HUDEP-2 (cell line): ENCODE measurements at regions not wholly inside any gene's neighbourhood (a gene's known extent, or its start where the extent isn't known, plus 50 kb on each side); places are given as distances from the start of the nearest gene placed in this dataset.

Experiments used
- DNase-seq, 76 experiments: peaks; one replicate each; lab custom pipeline; 2025; ENCODE audit not compliant: unreplicated experiment in 76 of 76; lab: John Stamatoyannopoulos, UW

DNA sequence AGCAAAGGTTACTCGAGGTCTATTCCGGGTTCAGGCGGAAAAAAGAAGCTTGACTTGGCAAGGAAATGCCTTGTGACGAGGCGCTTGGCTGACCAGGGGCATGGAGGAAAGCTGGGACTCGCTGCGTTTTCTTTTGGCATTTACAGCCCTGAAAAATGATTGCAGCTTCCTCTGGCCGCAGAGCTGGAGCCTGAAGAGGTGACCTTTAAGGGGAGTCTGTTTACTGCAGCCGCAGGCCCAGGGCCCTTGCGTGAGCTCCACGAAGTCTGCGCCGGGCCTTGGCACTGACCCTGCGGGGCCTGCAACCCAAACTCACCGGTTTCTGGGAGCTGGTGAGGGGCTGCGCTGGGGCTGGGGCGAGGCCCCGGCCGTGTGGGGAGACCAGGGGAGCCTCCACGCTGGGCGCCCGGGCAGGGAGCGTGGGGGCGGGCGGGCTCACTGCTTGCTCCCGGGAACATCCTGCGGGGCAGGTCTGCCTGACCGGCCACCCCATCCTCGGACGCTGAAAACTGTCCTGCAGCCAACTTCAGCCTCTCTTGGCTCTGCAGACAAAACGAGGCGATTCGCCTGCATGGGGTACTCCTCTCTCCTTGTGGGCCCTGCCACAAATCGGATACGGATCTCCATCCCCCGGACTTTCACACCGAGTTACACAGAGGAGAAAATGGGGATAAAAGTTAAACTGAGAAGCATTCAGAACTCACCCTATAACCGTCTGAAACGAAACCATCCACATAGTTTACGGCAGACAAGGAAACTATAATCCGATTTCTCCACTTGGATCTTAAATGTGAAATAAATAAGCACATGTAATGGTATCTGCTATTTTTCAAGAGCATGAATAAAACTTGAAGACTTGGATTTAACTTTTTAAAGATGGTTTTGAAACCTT lies 206.3 kb upstream of the FOXF1 start:
- DNase-seq: no peak

DNA sequence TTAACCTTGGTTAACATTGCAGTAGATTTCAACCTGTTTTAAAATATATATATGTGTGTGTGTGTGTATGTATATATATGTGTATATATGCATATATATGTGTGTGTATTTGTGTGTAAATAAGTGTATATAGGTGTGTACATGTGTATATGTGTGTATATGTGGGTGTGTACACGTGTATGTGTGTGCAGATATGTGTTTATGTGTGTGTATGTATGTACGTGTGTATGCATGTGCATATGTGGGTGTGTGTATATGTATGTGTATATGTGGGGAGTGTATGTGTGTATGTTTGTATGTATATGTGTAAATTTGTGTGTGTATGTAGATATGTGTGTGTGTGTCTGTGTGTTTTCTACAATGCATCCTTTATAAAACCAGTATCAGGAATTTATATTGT lies 205.5 kb upstream of the FOXF1 start:
- DNase-seq: no peak

- no peak for DNase-seq
Observed at GRCh38 chr16:86305440-86305839, 204.9 kb upstream of the FOXF1 start.

DNA sequence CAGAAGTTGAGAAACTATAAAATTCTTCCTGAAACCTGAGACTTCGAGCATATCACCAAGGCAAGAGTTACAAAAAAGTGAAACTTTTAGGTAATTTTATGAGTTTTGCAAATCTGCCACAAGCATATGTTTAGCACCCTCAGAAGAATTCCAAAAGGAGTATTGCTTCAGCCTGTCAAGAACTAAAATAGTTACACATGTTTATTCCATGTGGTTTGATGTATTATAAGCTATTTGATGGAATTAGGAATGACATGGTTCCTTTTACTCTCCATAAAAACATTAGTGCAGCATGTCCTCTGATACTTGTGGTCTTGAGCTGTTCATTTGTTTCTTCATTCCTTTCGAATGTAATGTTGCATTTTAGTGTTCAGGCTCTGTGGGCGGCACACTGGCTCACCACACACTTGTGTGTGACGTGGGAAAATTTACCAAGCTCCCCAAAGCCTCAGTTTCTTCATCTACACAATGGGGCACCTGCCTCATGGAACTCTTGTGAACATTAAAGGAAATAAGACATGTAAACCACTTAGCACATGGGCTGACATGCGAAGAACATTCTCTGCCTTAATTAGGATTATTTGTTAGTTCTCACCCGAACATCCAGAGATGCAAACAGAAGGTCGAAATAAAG lies 204.2 kb upstream of the FOXF1 start:
- no peak for DNase-seq

DNA sequence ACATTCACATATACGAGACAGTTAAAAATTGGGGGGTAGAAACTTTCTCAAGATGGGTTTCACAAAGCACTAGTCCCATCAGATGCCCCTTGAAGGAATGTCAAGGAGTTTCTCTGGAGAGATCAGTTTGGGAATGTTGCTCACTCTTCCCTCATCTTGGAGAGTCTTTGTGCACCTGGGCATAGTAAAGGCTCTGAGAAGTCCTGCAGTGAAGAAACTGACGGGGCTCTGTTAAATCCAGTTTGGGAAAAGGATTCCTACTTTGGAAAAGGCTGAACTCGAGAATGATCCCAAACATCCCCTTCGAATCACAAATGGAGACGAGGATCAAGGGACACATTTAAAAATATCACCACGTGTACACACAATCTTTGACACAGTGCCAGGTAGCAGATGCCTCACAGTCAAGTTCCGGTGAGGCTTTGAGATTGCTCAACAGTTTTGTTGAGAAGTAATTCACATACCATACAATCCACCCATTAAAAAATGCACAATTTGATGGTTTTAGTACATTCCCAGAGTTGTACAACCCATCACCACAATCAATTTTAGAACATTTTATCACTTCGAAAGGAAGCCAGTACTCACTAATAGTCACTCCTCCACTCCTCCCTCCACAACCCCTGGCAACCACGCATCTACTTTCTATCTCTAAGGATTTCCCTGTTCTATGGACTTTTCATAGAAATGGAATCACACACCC lies 203.4 kb upstream of the FOXF1 start:
- DNase-seq: no peak

- no peak for DNase-seq
Observed at GRCh38 chr16:86307514-86307903, 202.8 kb upstream of the FOXF1 start.

- no peak for DNase-seq
Observed at GRCh38 chr16:86308514-86308913, 201.8 kb upstream of the FOXF1 start.

GRCh38 chr16:86313631-86314030 lies 196.7 kb upstream of the FOXF1 start:
- DNase-seq: no peak

DNA sequence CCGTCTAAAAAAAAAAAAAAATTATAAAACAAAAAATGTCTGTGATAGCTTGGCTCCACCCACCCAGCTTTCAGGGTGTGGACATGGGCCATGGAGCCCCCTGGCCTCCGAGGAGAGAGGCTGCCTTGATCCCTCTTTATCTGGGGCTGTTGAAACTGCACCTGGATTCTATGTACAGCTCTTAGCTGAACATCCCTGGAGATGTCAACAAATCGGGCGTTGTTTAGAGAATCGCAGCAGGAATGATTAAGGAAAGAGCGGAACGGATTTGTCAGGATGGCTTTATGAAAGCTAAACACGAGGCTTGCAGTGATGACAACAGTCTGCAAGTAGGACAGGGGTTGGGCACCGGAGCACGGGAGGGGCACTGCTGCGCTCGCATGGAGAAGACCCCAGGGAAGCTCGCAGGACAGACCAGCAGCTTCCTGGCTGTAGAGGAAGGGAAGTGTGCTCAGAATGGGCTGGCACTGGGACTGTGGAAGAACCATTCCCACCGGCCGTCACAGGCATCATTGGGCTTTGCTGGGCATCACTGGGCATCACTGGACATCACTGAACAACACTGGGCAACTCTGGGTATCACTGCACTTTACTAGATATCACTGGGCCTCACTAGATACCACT lies 195.8 kb upstream of the FOXF1 start:
- no peak for DNase-seq

- DNase-seq: no peak
Observed at GRCh38 chr16:86316967-86317812, 193.1 kb upstream of the FOXF1 start.

GRCh38 chr16:86317813-86318650 lies 192.3 kb upstream of the FOXF1 start:
- DNase-seq: no peak

DNA sequence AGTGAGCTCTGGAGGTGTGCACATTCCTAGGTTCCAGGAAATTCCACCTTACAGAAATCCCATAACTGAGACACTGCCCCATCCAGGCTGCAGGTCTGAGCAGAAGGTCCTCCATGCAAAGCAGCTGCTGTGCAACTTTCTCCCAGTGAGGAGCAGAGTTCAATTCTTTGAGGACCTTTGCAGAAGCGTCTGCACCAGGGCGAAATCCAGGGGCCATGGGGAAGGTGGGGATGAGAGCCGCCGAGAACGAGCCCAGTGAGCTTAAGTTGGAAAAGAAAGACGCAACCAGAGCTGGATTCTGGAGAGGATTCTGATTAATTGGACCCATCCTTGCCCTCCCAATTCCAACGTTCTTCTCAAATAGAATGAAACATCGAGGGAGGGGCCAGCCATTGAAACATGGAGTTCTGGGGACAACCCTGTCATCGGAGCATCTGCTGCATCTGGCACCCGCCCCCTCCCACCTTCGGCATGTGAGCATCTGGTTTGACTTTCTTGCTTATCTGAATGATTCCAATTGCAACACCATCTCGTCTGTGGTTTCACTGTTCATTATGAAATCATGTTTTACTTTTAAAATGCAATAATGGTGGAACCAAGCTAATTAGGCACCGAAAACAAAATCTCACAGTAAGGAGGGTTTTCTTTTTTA lies 190.6 kb upstream of the FOXF1 start:
- DNase-seq: no peak

DNA sequence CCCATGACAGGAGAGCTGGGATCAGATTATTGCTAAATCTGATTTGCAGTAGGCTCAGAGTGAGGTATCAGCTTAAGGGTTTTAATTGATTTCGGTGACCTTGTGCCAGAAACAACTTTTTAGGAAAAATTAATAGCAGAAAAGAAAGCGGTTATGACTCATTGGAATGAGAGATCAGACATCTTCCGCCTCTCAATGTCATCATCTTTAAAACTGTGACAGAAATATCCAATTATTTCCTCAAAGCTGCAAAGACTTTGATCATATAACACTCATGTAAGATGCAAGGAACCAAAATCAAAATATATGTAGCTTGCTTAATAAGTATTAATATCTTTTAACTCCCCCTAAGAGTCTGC lies 190.1 kb upstream of the FOXF1 start:
- DNase-seq: no peak

DNA sequence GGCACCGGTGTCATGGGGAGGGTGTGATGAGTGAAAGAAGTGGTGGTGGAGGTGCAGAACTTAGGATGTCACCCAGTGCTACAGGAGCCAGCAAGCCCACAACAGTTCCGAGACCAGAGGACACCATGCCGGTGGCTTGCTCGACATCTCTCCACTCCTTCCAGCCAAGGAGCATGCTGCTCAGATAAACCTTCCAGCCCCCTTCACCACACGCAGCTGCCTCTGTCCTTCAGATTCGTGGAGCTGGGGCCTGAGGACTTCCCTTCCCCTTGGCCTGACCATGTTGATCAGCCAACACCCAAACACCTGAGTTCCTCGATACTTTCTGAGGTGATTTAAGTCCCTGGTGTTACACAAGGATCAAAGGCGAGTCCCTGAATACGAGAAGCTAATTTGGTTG lies 188.8 kb upstream of the FOXF1 start:
- DNase-seq: no peak

DNA sequence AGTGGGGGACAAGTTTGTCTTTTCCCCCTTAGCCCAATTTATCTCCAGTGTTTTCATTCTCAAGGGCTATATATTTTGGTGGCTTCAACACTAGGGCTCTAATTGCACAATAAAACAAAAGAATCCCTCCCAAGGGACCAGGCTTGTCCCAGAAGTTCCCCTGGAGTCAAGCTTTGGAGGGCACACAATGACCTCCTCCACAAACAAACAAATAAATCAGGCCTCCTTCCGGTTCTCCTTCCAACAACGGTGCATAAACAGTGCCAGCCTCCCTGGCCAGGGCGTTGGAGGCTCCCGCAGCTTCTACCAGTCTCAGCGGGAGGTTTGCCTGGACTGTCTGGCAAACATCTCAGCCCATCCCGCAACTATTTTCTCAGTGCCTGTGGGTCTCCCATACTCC lies 188.0 kb upstream of the FOXF1 start:
- no peak for DNase-seq

DNA sequence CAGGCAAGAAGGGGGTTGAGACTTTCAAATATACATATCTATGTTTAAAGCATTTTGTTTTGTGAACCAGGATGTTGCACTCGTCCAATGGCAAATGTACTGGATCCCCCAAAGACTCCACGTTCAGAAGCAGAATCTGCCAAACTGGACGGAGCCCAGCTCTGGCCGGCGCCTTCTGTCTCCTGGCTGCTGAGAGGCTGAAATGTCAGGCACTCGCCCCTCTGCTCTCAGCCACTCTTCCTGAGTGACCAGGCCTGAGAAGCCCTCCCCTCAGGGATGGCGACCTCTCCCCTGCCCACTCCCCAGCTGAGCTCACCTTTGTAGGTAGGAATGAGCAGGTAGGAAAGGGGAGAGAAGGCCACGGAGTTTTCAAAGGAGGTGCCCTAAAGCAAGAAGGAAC lies 187.5 kb upstream of the FOXF1 start:
- no peak for DNase-seq

- no peak for DNase-seq
Observed at GRCh38 chr16:86324320-86324719, 186.0 kb upstream of the FOXF1 start.

- DNase-seq: no peak
Observed at GRCh38 chr16:86325360-86325759, 185.0 kb upstream of the FOXF1 start.

- DNase-seq: no peak
Observed at GRCh38 chr16:86325895-86326294, 184.4 kb upstream of the FOXF1 start.
